Neural progenitor cell (in vitro differentiated cells): ENCODE measurements at regions not wholly inside any gene's neighbourhood (a gene's known extent, or its start where the extent isn't known, plus 50 kb on each side); places are given as distances from the start of the nearest gene placed in this dataset.
"Not testable (repeated sequence)": the region's sequence is repeated elsewhere in the genome, so short reads cannot be mapped to it uniquely, and the experiment has no call there.

Source experiments
- CTCF ChIP-seq: fragments of 200-600 bp; sonication (generic); IDR thresholded peaks from 2 replicates; pipeline ENCODE4 v1.5.1; 2017; ENCODE audit warnings: antibody characterized with exemption, mild to moderate bottlenecking
- EZH2 ChIP-seq: fragments of 200-600 bp; sonication (generic); IDR thresholded peaks from 2 replicates; pipeline ENCODE4 v1.6.1; 2017; ENCODE audit warnings: antibody characterized with exemption, mild to moderate bottlenecking, moderate library complexity

- not testable (repeated sequence) for TF ChIP-seq CTCF, EZH2
Measured at GRCh38 chr2:89326455-89326854, 635.0 kb downstream of the RPIA start.
